ENCODE measurements at regions not wholly inside any gene's neighbourhood (a gene's known extent, or its start where the extent isn't known, plus 50 kb on each side); places are given as distances from the start of the nearest gene placed in this dataset.

DNA sequence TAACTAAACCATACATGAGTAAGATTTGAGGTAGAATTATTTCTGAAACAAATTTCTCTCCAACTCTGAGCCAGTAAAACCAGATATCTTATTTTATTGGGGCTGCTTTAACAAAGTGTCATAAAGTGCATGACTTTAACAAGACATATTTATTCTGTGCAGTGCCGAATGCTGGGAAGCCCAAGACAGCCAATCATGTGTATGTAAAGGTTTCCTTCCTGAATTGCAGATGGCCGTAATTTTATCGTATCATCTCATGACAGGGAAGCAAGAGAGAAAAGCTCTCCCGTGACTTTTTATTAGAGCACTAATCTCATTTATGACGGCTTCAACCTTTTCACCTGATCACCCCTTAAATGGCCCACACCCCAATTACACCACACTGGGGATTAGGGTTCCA lies 777.9 kb downstream of the TMEM121 start (continued):
- no peak for TF ChIP-seq STAT1 (IDR thresholded peaks at IDR 0.05; ENCODE audit: unreplicated experiment)
- no peak for TF ChIP-seq NANOG (IDR thresholded peaks at IDR 0.05; ENCODE audit: borderline replicate concordance)
- TF ChIP-seq CREB1 (CRISPR knock-in tag; IDR thresholded peaks at IDR 0.05; ENCODE audit: low read depth), result no peak
- TF ChIP-seq POLR2AphosphoS5 (IDR thresholded peaks at IDR 0.05; ENCODE audit: low read depth), result no peak

DNA sequence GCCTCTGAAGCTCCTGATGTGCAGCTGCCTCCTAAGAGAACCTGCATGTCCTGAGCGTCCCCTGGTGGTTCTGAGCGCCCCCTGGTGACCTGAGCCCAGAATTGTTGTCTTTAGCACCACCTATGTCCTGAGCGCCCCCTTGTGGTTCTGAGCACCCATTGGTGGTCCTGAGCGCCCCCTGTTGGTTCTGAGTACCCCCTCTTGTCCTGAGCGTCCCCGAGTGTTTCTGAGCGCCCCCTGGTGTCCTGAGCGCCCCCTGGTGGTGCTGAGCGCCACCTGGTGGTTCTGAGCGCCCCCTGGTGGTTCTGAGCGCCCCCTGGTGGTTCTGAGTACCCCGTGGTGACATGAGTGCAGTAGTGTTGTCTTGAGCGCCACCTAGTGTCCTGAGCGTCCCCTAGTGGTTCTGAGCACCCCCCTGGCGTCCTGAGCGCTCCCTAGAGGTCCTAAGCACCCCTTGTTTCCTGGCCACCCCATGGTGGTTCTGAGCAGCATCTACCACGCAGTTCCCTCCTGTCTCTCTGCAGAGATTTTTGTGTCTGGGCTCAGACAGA lies 782.5 kb downstream of the TMEM121 start:
- no peak overlapping the region for H3K4me3 ChIP-seq
- no peaks in the 10 kb centered on the region for H3K27me3 ChIP-seq (ENCODE audit: insufficient read depth)
- peaks cover 10% of the 10 kb centered on the region for H3F3A ChIP-seq (replicated peaks; ENCODE audit: low read depth)
- H3K36me3 ChIP-seq (ENCODE audit: insufficient read depth), result peaks cover 28% of the 10 kb centered on the region
- no peaks in the 10 kb centered on the region for H3K4me1 Mint-ChIP-seq
- H3K36me3 Mint-ChIP-seq (ENCODE audit: low read depth), result peaks cover 57% of the 10 kb centered on the region
- no peak overlapping the region for H3K27ac Mint-ChIP-seq
- no peak for ATAC-seq
- TF ChIP-seq, protein P1, sequence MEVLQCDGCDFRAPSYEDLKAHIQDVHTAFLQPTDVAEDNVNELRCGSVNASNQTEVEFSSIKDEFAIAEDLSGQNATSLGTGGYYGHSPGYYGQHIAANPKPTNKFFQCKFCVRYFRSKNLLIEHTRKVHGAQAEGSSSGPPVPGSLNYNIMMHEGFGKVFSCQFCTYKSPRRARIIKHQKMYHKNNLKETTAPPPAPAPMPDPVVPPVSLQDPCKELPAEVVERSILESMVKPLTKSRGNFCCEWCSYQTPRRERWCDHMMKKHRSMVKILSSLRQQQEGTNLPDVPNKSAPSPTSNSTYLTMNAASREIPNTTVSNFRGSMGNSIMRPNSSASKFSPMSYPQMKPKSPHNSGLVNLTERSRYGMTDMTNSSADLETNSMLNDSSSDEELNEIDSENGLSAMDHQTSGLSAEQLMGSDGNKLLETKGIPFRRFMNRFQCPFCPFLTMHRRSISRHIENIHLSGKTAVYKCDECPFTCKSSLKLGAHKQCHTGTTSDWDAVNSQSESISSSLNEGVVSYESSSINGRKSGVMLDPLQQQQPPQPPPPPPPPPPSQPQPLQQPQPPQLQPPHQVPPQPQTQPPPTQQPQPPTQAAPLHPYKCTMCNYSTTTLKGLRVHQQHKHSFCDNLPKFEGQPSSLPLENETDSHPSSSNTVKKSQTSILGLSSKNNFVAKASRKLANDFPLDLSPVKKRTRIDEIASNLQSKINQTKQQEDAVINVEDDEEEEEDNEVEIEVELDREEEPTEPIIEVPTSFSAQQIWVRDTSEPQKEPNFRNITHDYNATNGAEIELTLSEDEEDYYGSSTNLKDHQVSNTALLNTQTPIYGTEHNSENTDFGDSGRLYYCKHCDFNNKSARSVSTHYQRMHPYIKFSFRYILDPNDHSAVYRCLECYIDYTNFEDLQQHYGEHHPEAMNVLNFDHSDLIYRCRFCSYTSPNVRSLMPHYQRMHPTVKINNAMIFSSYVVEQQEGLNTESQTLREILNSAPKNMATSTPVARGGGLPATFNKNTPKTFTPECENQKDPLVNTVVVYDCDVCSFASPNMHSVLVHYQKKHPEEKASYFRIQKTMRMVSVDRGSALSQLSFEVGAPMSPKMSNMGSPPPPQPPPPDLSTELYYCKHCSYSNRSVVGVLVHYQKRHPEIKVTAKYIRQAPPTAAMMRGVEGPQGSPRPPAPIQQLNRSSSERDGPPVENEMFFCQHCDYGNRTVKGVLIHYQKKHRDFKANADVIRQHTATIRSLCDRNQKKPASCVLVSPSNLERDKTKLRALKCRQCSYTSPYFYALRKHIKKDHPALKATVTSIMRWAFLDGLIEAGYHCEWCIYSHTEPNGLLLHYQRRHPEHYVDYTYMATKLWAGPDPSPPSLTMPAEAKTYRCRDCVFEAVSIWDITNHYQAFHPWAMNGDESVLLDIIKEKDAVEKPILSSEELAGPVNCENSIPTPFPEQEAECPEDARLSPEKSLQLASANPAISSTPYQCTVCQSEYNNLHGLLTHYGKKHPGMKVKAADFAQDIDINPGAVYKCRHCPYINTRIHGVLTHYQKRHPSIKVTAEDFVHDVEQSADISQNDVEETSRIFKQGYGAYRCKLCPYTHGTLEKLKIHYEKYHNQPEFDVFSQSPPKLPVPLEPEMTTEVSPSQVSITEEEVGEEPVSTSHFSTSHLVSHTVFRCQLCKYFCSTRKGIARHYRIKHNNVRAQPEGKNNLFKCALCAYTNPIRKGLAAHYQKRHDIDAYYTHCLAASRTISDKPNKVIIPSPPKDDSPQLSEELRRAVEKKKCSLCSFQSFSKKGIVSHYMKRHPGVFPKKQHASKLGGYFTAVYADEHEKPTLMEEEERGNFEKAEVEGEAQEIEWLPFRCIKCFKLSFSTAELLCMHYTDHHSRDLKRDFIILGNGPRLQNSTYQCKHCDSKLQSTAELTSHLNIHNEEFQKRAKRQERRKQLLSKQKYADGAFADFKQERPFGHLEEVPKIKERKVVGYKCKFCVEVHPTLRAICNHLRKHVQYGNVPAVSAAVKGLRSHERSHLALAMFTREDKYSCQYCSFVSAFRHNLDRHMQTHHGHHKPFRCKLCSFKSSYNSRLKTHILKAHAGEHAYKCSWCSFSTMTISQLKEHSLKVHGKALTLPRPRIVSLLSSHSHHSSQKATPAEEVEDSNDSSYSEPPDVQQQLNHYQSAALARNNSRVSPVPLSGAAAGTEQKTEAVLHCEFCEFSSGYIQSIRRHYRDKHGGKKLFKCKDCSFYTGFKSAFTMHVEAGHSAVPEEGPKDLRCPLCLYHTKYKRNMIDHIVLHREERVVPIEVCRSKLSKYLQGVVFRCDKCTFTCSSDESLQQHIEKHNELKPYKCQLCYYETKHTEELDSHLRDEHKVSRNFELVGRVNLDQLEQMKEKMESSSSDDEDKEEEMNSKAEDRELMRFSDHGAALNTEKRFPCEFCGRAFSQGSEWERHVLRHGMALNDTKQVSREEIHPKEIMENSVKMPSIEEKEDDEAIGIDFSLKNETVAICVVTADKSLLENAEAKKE (CRISPR knock-in tag; IDR thresholded peaks at IDR 0.05), result no peak
- no peak for TF ChIP-seq POLR2AphosphoS5 (IDR thresholded peaks at IDR 0.05; ENCODE audit: low read depth)
- TF ChIP-seq, protein P2, sequence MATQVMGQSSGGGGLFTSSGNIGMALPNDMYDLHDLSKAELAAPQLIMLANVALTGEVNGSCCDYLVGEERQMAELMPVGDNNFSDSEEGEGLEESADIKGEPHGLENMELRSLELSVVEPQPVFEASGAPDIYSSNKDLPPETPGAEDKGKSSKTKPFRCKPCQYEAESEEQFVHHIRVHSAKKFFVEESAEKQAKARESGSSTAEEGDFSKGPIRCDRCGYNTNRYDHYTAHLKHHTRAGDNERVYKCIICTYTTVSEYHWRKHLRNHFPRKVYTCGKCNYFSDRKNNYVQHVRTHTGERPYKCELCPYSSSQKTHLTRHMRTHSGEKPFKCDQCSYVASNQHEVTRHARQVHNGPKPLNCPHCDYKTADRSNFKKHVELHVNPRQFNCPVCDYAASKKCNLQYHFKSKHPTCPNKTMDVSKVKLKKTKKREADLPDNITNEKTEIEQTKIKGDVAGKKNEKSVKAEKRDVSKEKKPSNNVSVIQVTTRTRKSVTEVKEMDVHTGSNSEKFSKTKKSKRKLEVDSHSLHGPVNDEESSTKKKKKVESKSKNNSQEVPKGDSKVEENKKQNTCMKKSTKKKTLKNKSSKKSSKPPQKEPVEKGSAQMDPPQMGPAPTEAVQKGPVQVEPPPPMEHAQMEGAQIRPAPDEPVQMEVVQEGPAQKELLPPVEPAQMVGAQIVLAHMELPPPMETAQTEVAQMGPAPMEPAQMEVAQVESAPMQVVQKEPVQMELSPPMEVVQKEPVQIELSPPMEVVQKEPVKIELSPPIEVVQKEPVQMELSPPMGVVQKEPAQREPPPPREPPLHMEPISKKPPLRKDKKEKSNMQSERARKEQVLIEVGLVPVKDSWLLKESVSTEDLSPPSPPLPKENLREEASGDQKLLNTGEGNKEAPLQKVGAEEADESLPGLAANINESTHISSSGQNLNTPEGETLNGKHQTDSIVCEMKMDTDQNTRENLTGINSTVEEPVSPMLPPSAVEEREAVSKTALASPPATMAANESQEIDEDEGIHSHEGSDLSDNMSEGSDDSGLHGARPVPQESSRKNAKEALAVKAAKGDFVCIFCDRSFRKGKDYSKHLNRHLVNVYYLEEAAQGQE (IDR thresholded peaks at IDR 0.05; ENCODE audit: unreplicated experiment), result no peak
- TF ChIP-seq, protein P3, sequence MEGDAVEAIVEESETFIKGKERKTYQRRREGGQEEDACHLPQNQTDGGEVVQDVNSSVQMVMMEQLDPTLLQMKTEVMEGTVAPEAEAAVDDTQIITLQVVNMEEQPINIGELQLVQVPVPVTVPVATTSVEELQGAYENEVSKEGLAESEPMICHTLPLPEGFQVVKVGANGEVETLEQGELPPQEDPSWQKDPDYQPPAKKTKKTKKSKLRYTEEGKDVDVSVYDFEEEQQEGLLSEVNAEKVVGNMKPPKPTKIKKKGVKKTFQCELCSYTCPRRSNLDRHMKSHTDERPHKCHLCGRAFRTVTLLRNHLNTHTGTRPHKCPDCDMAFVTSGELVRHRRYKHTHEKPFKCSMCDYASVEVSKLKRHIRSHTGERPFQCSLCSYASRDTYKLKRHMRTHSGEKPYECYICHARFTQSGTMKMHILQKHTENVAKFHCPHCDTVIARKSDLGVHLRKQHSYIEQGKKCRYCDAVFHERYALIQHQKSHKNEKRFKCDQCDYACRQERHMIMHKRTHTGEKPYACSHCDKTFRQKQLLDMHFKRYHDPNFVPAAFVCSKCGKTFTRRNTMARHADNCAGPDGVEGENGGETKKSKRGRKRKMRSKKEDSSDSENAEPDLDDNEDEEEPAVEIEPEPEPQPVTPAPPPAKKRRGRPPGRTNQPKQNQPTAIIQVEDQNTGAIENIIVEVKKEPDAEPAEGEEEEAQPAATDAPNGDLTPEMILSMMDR (conservative IDR thresholded peaks at IDR 0.05; ENCODE audit: low read depth in 2 of 2), result peak; percentile 46 to 70
- DNase-seq (ENCODE audit: low spot score), result peak; percentile 64
- H3K4me2 ChIP-seq, result no peak overlapping the region
- peaks cover 15% of the 10 kb centered on the region for H3K27me3 Mint-ChIP-seq (ENCODE audit: insufficient read depth, low read depth, poor library complexity)
- H3K79me2 ChIP-seq (replicated peaks; ENCODE audit: insufficient read depth), result no peaks in the 10 kb centered on the region
- no peaks in the 10 kb centered on the region for H3K9me2 ChIP-seq (ENCODE audit: insufficient read depth)
- H4K20me1 ChIP-seq (replicated peaks; ENCODE audit: insufficient read depth), result no peaks in the 10 kb centered on the region
- H3K9me3 Mint-ChIP-seq, result peaks cover 99% of the 10 kb centered on the region
- H3K27ac ChIP-seq (ENCODE audit: low read depth), result no peak overlapping the region
- no peak overlapping the region for H3K4me3 Mint-ChIP-seq
- no peaks in the 10 kb centered on the region for H3K4me1 ChIP-seq (ENCODE audit: insufficient read depth)
- H2AFZ ChIP-seq, result no peak overlapping the region
